Neural crest cell (in vitro differentiated cells): ENCODE measurements at regions not wholly inside any gene's neighbourhood (a gene's known extent, or its start where the extent isn't known, plus 50 kb on each side); places are given as distances from the start of the nearest gene placed in this dataset.
"Not testable (repeated sequence)": the region's sequence is repeated elsewhere in the genome, so short reads cannot be mapped to it uniquely, and the experiment has no call there.

Experiments
- DNase-seq: peaks from one replicate; pipeline ENCODE4 v3.0.0; 2021; ENCODE audit warnings: low read depth, mixed read lengths, low spot score
- H3K27ac Mint-ChIP-seq: one replicate; pipeline ENCODE4 v1.8.0; 2021; ENCODE audit warnings: mild to moderate bottlenecking, mixed read lengths; ENCODE audit not compliant: unreplicated experiment
- H3K27me3 Mint-ChIP-seq: 2 replicates; pipeline ENCODE4 v1.8.0; 2021; ENCODE audit warnings: low read depth, mild to moderate bottlenecking, mixed read lengths
- H3K36me3 Mint-ChIP-seq: 2 replicates; pipeline ENCODE4 v1.8.0; 2021; ENCODE audit warnings: low read depth, mild to moderate bottlenecking, mixed read lengths
- H3K4me1 Mint-ChIP-seq: 2 replicates; pipeline ENCODE4 v1.8.0; 2021; ENCODE audit warnings: mixed read lengths
- H3K4me3 Mint-ChIP-seq: one replicate; pipeline ENCODE4 v1.8.0; 2021; ENCODE audit warnings: mild to moderate bottlenecking, mixed read lengths
- H3K9me3 Mint-ChIP-seq: 2 replicates; pipeline ENCODE4 v1.8.0; 2021; ENCODE audit warnings: mixed read lengths
- TF ChIP-seq, protein P1 (sequence below): fragments of 200-600 bp; sonication (generic); conservative IDR thresholded peaks from 2 replicates; pipeline ENCODE4 v1.5.0; 2021; ENCODE audit warnings: antibody characterized with exemption, mild to moderate bottlenecking

DNA sequence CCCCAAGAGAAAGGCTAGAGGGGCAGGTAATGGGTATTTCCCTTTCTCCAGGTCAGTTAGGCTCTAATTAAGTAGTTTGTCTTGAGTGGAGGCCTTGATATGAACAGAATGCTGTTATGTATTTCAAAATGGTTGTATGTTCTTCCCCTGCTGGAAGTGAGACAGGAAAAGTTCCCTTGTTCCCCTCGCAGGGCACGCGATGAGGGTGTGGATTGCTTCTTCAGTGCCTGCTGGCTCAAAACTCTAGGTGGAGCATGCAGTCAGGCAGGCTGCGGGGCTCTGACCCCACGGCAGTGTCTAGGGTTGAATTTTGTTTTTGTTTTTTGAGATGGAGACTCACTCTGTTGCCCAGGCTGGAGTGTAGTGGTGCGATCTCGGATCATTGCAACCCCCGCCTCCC is 110.4 kb upstream of the XIST start:
- Mint-ChIP-seq H3K9me3 (peaks cover 2% of the 10 kb centered on the region), H3K36me3 (peaks cover 24% of the 10 kb centered on the region), H3K27me3 (no peaks in the 10 kb centered on the region), H3K4me1 (peaks cover 18% of the 10 kb centered on the region), H3K4me3 (no peak overlapping the region), H3K27ac (no peak overlapping the region)
- TF ChIP-seq, protein P1, sequence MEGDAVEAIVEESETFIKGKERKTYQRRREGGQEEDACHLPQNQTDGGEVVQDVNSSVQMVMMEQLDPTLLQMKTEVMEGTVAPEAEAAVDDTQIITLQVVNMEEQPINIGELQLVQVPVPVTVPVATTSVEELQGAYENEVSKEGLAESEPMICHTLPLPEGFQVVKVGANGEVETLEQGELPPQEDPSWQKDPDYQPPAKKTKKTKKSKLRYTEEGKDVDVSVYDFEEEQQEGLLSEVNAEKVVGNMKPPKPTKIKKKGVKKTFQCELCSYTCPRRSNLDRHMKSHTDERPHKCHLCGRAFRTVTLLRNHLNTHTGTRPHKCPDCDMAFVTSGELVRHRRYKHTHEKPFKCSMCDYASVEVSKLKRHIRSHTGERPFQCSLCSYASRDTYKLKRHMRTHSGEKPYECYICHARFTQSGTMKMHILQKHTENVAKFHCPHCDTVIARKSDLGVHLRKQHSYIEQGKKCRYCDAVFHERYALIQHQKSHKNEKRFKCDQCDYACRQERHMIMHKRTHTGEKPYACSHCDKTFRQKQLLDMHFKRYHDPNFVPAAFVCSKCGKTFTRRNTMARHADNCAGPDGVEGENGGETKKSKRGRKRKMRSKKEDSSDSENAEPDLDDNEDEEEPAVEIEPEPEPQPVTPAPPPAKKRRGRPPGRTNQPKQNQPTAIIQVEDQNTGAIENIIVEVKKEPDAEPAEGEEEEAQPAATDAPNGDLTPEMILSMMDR = no peak
- DNase-seq = no peak

DNA sequence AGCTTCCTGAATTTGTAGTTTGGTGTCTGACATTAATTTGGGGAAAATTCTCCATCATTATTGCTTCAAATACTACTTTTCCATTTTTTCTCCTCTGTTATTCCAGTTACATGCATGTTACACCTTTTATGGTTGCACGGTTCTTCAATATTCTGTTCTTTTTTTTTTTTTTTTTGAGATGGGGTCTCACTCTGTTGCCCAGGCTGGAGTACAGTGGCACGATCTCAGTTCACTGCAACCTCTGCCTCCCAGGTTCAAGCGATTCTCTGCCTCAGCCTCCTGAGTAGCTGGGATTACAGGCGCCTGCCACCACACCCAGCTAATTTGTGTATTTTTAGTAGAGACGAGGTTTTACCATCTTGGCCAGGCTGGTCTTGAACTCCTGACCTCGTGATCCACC is 109.4 kb upstream of the XIST start:
- peaks cover 25% of the 10 kb centered on the region for H3K36me3 Mint-ChIP-seq
- H3K9me3 Mint-ChIP-seq, H3K27ac Mint-ChIP-seq, DNase-seq, H3K27me3 Mint-ChIP-seq, H3K4me3 Mint-ChIP-seq: not testable (repeated sequence)
- peaks cover 18% of the 10 kb centered on the region for H3K4me1 Mint-ChIP-seq

DNA sequence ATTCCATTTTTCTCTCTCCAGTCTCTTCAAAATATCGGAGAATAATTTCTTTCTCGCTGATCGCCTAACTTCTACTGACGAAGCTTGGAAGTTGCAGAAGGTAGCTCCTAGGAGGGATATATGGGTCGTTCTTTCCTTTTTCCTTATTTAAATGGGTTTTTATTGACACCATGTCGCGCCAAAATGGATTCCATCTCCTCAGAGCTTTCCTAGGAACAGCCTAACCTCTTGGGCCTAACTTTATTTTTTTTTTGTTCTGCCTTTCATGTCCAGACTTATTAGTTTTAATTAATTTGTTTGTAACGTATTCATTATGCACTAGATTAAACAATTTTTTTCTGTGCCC is 92.0 kb upstream of the XIST start:
- H3K27me3 Mint-ChIP-seq = no peaks in the 10 kb centered on the region

DNA sequence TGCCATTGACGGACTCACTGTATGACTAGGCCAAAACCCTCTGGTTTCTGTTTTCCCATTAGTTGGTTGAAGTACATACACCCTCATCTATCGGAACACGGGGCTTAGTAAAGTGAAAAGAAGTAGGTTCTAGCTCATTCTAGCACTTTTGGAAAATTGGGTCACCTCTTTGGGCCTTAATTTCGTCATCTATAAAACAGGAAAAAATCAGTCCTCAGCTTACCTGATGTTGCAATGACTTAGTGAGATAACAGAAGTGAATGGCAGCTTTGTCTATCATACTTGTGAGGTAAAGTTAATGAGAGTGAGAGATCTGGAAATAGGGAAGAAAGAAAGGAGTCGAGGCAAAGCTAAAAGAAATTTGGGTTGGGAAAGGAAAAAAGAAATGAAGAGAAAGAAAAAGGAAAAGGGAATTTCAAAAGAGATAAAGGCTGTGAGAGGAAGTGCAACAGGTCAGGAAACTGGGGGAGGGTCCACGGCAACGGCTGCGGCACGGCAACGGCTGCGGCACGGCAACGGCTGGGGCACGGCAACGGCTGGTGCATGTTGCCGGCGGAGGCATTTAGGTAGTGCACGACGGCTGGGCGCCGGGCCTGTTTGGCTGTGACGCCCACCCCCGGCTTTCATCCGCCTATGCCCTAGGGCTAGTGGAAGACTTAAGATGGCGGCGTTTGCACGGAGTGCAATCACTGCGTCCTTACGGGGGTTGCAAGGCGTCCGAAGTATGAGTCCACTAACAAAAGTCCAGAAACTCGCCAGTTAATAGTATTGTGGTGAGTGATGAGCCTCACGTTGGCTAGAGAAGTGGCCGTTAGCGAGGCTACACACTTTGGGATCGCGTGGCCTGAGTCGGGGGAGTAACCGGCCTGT is 91.4 kb upstream of the XIST start:
- Mint-ChIP-seq H3K4me3 (peak overlapping the region; percentile 97), H3K36me3 (peaks cover 11% of the 10 kb centered on the region), H3K4me1 (peaks cover 37% of the 10 kb centered on the region), H3K9me3 (no peaks in the 10 kb centered on the region), H3K27ac (peak overlapping the region; percentile 99), H3K27me3 (no peaks in the 10 kb centered on the region)
- TF ChIP-seq, protein P1 = no peak
- DNase-seq = peak; percentile 89

More for the DNA sequence above, 92.0 kb upstream of the XIST start:
- Mint-ChIP-seq H3K36me3 (peaks cover 17% of the 10 kb centered on the region), H3K9me3 (no peaks in the 10 kb centered on the region), H3K27ac (peak overlapping the region; percentile 99), H3K4me1 (peaks cover 40% of the 10 kb centered on the region), H3K4me3 (peak overlapping the region; percentile 97)
- TF ChIP-seq, protein P1 = no peak
- no peak for DNase-seq

DNA sequence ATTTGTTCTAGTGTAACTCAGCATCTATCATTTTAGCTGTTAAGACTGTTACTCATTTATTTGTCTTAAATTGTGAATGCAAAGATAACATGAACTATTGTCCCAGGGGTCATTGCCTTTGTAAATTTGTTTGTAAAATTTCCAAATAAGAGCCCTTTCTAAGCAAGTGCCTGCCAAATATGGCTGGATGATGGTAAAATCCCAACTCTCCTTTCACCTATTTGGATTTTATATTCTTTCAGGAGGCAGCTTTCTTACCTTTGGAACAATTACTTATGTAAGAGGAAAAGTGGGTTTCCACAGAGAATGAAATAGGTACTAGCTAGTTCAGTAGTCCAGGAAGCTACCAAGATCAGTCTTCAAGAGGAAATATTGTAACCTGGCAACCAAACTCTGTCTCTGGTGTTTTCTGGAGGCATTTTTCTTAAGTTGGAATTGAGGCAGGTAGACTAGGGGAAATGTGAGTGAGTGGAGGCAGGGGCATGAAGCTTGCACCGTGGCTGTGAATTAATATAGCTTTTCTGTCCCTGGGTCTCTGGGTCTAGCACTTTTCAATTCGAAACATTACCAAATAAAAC is 88.5 kb upstream of the XIST start:
- H3K9me3 Mint-ChIP-seq = no peaks in the 10 kb centered on the region
- no peak overlapping the region for H3K4me3 Mint-ChIP-seq
- H3K4me1 Mint-ChIP-seq = peaks cover 25% of the 10 kb centered on the region
- no peak for DNase-seq
- TF ChIP-seq, protein P1 = no peak
- peaks cover 3% of the 10 kb centered on the region for H3K36me3 Mint-ChIP-seq
- no peaks in the 10 kb centered on the region for H3K27me3 Mint-ChIP-seq
- H3K27ac Mint-ChIP-seq = no peak overlapping the region

DNA sequence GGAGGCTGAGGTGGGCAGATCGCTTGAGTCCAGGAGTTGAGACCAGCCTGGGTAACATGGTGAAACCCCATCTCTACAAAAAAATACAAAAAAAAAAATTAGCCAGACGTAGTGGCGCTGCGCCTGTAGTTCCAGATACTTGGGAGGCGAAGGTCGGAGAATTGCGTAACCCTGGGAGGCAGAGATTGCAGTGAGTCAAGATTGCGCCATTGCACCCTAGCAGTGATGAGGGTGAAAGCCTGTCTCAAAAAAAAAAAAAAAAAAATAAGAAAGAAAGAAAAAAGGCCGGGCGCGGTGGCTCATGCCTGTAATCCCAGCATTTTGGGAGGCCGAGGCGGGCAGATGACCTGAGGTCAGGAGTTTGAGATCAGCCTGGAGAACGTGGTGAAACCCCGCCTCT is 85.3 kb upstream of the XIST start:
- H3K27me3 Mint-ChIP-seq, H3K4me3 Mint-ChIP-seq, H3K27ac Mint-ChIP-seq, H3K9me3 Mint-ChIP-seq, H3K36me3 Mint-ChIP-seq, DNase-seq, H3K4me1 Mint-ChIP-seq: not testable (repeated sequence)
